ENCODE measurements at regions not wholly inside any gene's neighbourhood (a gene's known extent, or its start where the extent isn't known, plus 50 kb on each side); places are given as distances from the start of the nearest gene placed in this dataset.

- no TSS peak for BruUV-seq (replicated peaks)
- POLR2A ChIA-PET, result no interaction called here
Measured at GRCh38 chr13:76619631-76620030, 266.6 kb downstream of the KCTD12 start.

GRCh38 chr13:76610819-76611415, 275.3 kb downstream of the KCTD12 start:
- H3K27ac ChIP-seq (ENCODE audit: insufficient read depth, low read depth, low read length), result no peak overlapping the region
- no peak for TF ChIP-seq JUN (IDR thresholded peaks at IDR 0.05; ENCODE audit: borderline replicate concordance, insufficient read depth, insufficient read length, low read depth)
- TF ChIP-seq MAX (IDR thresholded peaks at IDR 0.05; ENCODE audit: insufficient read depth, insufficient read length), result no peak
- TF ChIP-seq FOS (IDR thresholded peaks at IDR 0.05; ENCODE audit: borderline replicate concordance, insufficient read depth, low read length), result no peak
- TF ChIP-seq MYC (IDR thresholded peaks at IDR 0.05; ENCODE audit: low read depth, low read length), result no peak
- no peak for TF ChIP-seq GATA2 (IDR thresholded peaks at IDR 0.05; ENCODE audit: insufficient read depth, insufficient read length, low read depth, low read length)
- TF ChIP-seq EZH2 (IDR thresholded peaks at IDR 0.05; ENCODE audit: borderline replicate concordance, low read depth, low read length, severe bottlenecking), result no peak
- no peak for TF ChIP-seq POLR2A (IDR thresholded peaks at IDR 0.05; ENCODE audit: low read depth, low read length)
- no peak for TF ChIP-seq POLR2AphosphoS5 (IDR thresholded peaks at IDR 0.05; ENCODE audit: insufficient read depth, low read depth, low read length)
- TF ChIP-seq, protein P1, sequence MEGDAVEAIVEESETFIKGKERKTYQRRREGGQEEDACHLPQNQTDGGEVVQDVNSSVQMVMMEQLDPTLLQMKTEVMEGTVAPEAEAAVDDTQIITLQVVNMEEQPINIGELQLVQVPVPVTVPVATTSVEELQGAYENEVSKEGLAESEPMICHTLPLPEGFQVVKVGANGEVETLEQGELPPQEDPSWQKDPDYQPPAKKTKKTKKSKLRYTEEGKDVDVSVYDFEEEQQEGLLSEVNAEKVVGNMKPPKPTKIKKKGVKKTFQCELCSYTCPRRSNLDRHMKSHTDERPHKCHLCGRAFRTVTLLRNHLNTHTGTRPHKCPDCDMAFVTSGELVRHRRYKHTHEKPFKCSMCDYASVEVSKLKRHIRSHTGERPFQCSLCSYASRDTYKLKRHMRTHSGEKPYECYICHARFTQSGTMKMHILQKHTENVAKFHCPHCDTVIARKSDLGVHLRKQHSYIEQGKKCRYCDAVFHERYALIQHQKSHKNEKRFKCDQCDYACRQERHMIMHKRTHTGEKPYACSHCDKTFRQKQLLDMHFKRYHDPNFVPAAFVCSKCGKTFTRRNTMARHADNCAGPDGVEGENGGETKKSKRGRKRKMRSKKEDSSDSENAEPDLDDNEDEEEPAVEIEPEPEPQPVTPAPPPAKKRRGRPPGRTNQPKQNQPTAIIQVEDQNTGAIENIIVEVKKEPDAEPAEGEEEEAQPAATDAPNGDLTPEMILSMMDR (IDR thresholded peaks at IDR 0.05; ENCODE audit: extremely low read depth in 1 of 2, insufficient read depth in 1 of 2, low read depth in 1 of 2, low read length in 2 of 2), result no peak
- no peaks in the 10 kb centered on the region for H4K20me1 ChIP-seq (replicated peaks; ENCODE audit: control insufficient read depth, extremely low read depth, insufficient read depth, low read length)
- ChIA-PET CTCF (interaction anchor here (0.8 to 1.3 kb wide), 7 partner anchors 57 to 274 kb away, joined by 3 to 4 read pairs (median 3); no protein-coding TSS in a partner anchor), POLR2A (no interaction called here)
- peak; percentile 96 for DNase-seq (ENCODE audit: low read depth, low spot score)
- H3K4me2 ChIP-seq (ENCODE audit: insufficient read depth, low read length), result peak overlapping the region; percentile 53
- FAIRE-seq, result peak; percentile 93
- no peaks in the 10 kb centered on the region for H3K79me2 ChIP-seq (ENCODE audit: control insufficient read depth, insufficient read depth, low read length)
- peaks cover 10% of the 10 kb centered on the region for H3K4me1 ChIP-seq (ENCODE audit: control insufficient read depth, extremely low read depth, insufficient read depth, low read length)
- intact Hi-C loops (cut with micrococcal nuclease), result loop anchor here (5.0 kb wide), 1 partner anchor 99 kb away; no protein-coding TSS in a partner anchor
- H3K4me3 ChIP-seq (replicated peaks in 1 of 3; ENCODE audit: insufficient read depth in 1 of 3, low read depth in 1 of 3, low read length in 3 of 3), result no peak overlapping the region
- H3K9me3 ChIP-seq (replicated peaks; ENCODE audit: control insufficient read depth, insufficient read depth, low read length), result no peaks in the 10 kb centered on the region
- dilution Hi-C loops (cut with MboI; ENCODE audit: extremely low pct_ligation_motif_present, low sequenced_read_pairs), result no loop called here
- H3K9ac ChIP-seq (replicated peaks; ENCODE audit: extremely low read depth, insufficient read depth, low read length), result peak overlapping the region; percentile 16
- H2AFZ ChIP-seq (ENCODE audit: low read depth, low read length), result no peak overlapping the region
- BruUV-seq (replicated peaks), result no TSS peak
- no peaks in the 10 kb centered on the region for H3K36me3 ChIP-seq (ENCODE audit: control insufficient read depth in 2 of 2, extremely low read depth in 1 of 2, insufficient read depth in 2 of 2, low read length in 2 of 2)
- H3K9me1 ChIP-seq (replicated peaks; ENCODE audit: control insufficient read depth, extremely low read depth, insufficient read depth, low read length), result no peaks in the 10 kb centered on the region
- H3K27me3 ChIP-seq (ENCODE audit: control insufficient read depth in 2 of 2, insufficient read depth in 2 of 2, low read length in 2 of 2), result no peaks in the 10 kb centered on the region

More at GRCh38 chr13:76619631-76620030, 266.6 kb downstream of the KCTD12 start:
- H3K79me2 ChIP-seq (ENCODE audit: control insufficient read depth, insufficient read depth, low read length), result no peaks in the 10 kb centered on the region
- no peaks in the 10 kb centered on the region for H3K36me3 ChIP-seq (ENCODE audit: control insufficient read depth in 2 of 2, extremely low read depth in 1 of 2, insufficient read depth in 2 of 2, low read length in 2 of 2)
- intact Hi-C loops (cut with micrococcal nuclease), result no loop called here
- no peaks in the 10 kb centered on the region for H3K4me1 ChIP-seq (ENCODE audit: control insufficient read depth, extremely low read depth, insufficient read depth, low read length)
- H3K27ac ChIP-seq (ENCODE audit: insufficient read depth, low read depth, low read length), result no peak overlapping the region
- DNase-seq (ENCODE audit: low read depth, low spot score) (no peak), FAIRE-seq (no peak)
- H3K4me3 ChIP-seq (replicated peaks in 1 of 3; ENCODE audit: insufficient read depth in 1 of 3, low read depth in 1 of 3, low read length in 3 of 3), result no peak overlapping the region
- no peaks in the 10 kb centered on the region for H3K9me1 ChIP-seq (replicated peaks; ENCODE audit: control insufficient read depth, extremely low read depth, insufficient read depth, low read length)
- H3K4me2 ChIP-seq (ENCODE audit: insufficient read depth, low read length), result no peak overlapping the region
- H2AFZ ChIP-seq (ENCODE audit: low read depth, low read length), result no peak overlapping the region
- H3K9ac ChIP-seq (replicated peaks; ENCODE audit: extremely low read depth, insufficient read depth, low read length), result no peak overlapping the region
- no peak for TF ChIP-seq MYC (IDR thresholded peaks at IDR 0.05; ENCODE audit: low read depth, low read length)
- TF ChIP-seq GATA2 (IDR thresholded peaks at IDR 0.05; ENCODE audit: insufficient read depth, insufficient read length, low read depth, low read length), result no peak
- no peak for TF ChIP-seq POLR2A (IDR thresholded peaks at IDR 0.05; ENCODE audit: low read depth, low read length)
- no peaks in the 10 kb centered on the region for H4K20me1 ChIP-seq (replicated peaks; ENCODE audit: control insufficient read depth, extremely low read depth, insufficient read depth, low read length)
- dilution Hi-C loops (cut with MboI; ENCODE audit: extremely low pct_ligation_motif_present, low sequenced_read_pairs), result no loop called here
- peaks cover 0 to 3% of the 10 kb centered on the region in 2 experiments for H3K27me3 ChIP-seq (ENCODE audit: control insufficient read depth in 2 of 2, insufficient read depth in 2 of 2, low read length in 2 of 2)
- CTCF ChIA-PET, result interaction anchor here (1.3 kb wide), 1 partner anchor 10 kb away, joined by 3 read pairs; no protein-coding TSS in a partner anchor
- no peaks in the 10 kb centered on the region for H3K9me3 ChIP-seq (replicated peaks; ENCODE audit: control insufficient read depth, insufficient read depth, low read length)

Data from endothelial cell of umbilical vein (primary cell).